ENCODE measurements at regions not wholly inside any gene's neighbourhood (a gene's known extent, or its start where the extent isn't known, plus 50 kb on each side); places are given as distances from the start of the nearest gene placed in this dataset.

GRCh38 chr13:88345171-88345847 lies 674.1 kb downstream of the SLITRK5 start (continued):
- TF ChIP-seq CTCF (conservative IDR thresholded peaks at IDR 0.05; ENCODE audit: low read depth in 2 of 2) (no peak), EZH2 (IDR thresholded peaks at IDR 0.05; ENCODE audit: low read depth, unreplicated experiment) (no peak), POLR2AphosphoS5 (IDR thresholded peaks at IDR 0.05; ENCODE audit: low read depth) (no peak)

GRCh38 chr13:88360761-88361160 lies 689.6 kb downstream of the SLITRK5 start:
- Histone ChIP-seq H2AFZ (no peak overlapping the region), H4K20me1 (replicated peaks; ENCODE audit: insufficient read depth) (no peaks in the 10 kb centered on the region), H3K27ac (ENCODE audit: low read depth) (no peak overlapping the region), H3F3A (replicated peaks; ENCODE audit: low read depth) (no peaks in the 10 kb centered on the region), H3K9me2 (ENCODE audit: insufficient read depth) (no peaks in the 10 kb centered on the region), H3K79me2 (replicated peaks; ENCODE audit: insufficient read depth) (no peaks in the 10 kb centered on the region), H3K4me3 (no peak overlapping the region), H3K27me3 (ENCODE audit: insufficient read depth) (no peaks in the 10 kb centered on the region), H3K4me1 (ENCODE audit: insufficient read depth) (no peaks in the 10 kb centered on the region), H3K36me3 (ENCODE audit: insufficient read depth) (no peaks in the 10 kb centered on the region), H3K4me2 (no peak overlapping the region)
- no peak overlapping the region for H3K4me3 Mint-ChIP-seq
- peaks cover 1% of the 10 kb centered on the region for H3K27me3 Mint-ChIP-seq (ENCODE audit: insufficient read depth, low read depth, poor library complexity)
- H3K4me1 Mint-ChIP-seq = no peaks in the 10 kb centered on the region
- no peaks in the 10 kb centered on the region for H3K9me3 Mint-ChIP-seq
- TF ChIP-seq CTCF (conservative IDR thresholded peaks at IDR 0.05; ENCODE audit: low read depth in 2 of 2) (no peak), JUNB (IDR thresholded peaks at IDR 0.05; ENCODE audit: unreplicated experiment) (no peak)
- no peaks in the 10 kb centered on the region for H3K36me3 Mint-ChIP-seq (ENCODE audit: low read depth)
- no peak overlapping the region for H3K27ac Mint-ChIP-seq
- DNase-seq (ENCODE audit: low spot score) (no peak), ATAC-seq (no peak)

DNA sequence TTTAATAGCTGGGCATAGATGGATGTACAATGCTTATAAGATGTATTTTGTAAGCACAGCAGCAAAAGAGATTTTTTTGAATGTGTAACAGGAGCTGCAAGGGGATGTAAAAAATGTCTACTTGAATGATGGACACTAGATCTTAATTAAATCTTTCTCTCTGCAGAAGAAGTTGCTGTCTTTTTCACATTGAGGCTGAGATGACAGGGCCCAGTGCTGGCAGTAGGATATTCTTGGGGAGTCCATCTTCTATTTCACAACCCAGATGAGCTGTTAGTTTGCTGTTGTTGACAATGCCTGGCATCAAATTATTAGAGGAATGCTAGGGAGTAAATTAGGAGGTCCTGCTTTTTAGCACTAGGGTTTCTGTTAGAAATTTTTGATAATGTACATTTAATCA lies 698.7 kb downstream of the SLITRK5 start:
- Histone ChIP-seq H4K20me1 (replicated peaks; ENCODE audit: insufficient read depth) (no peaks in the 10 kb centered on the region), H3K27me3 (ENCODE audit: insufficient read depth) (no peaks in the 10 kb centered on the region), H3K4me3 (no peak overlapping the region), H3K4me2 (no peak overlapping the region), H2AFZ (no peak overlapping the region), H3K9me2 (ENCODE audit: insufficient read depth) (no peaks in the 10 kb centered on the region), H3K36me3 (ENCODE audit: insufficient read depth) (peaks cover 9% of the 10 kb centered on the region; the same call in 1 of the 2 replicates), H3F3A (replicated peaks; ENCODE audit: low read depth) (no peaks in the 10 kb centered on the region), H3K27ac (ENCODE audit: low read depth) (no peak overlapping the region), H3K79me2 (replicated peaks; ENCODE audit: insufficient read depth) (no peaks in the 10 kb centered on the region), H3K4me1 (ENCODE audit: insufficient read depth) (no peaks in the 10 kb centered on the region)
- DNase-seq (ENCODE audit: low spot score) (no peak), ATAC-seq (no peak)
- TF ChIP-seq ETS1 (IDR thresholded peaks at IDR 0.05) = no peak
- no peak for TF ChIP-seq EZH2phosphoT487 (IDR thresholded peaks at IDR 0.05; ENCODE audit: unreplicated experiment)
- TF ChIP-seq ZNF331 (CRISPR knock-in tag; IDR thresholded peaks at IDR 0.05; ENCODE audit: low read depth) = no peak
- no peak for TF ChIP-seq JUNB (IDR thresholded peaks at IDR 0.05; ENCODE audit: unreplicated experiment)
- Mint-ChIP-seq H3K4me1 (no peaks in the 10 kb centered on the region), H3K4me3 (no peak overlapping the region), H3K36me3 (ENCODE audit: low read depth) (peaks cover 10% of the 10 kb centered on the region; the same call in 2 of the 3 replicates), H3K27ac (no peak overlapping the region), H3K9me3 (peaks cover 12% of the 10 kb centered on the region), H3K27me3 (ENCODE audit: insufficient read depth, low read depth, poor library complexity) (no peaks in the 10 kb centered on the region)

Measured in GM23338 (cell line).